Right lobe of liver (tissue), 6 donors: ENCODE measurements at regions not wholly inside any gene's neighbourhood (a gene's known extent, or its start where the extent isn't known, plus 50 kb on each side); places are given as distances from the start of the nearest gene placed in this dataset.

Source experiments
- ATAC-seq, 4 donors: fragments of 200-7000 bp; cut with Tn5 transposase; one replicate each; pipeline ENCODE4 v1.9.1; 2020; ENCODE audit warnings: mild to moderate bottlenecking in 4 of 4, moderate library complexity in 4 of 4
- DNase-seq, 3 donors: peaks; one replicate each; pipeline ENCODE4 v3.0.0-alpha.2; 2020
- H3K27ac ChIP-seq, 3 donors: fragments of 200-600 bp; one replicate each; pipeline ENCODE4 v1.8.0; 2022
- H3K27me3 ChIP-seq, 2 donors: fragments of 200-600 bp; one replicate each; pipeline ENCODE4 v1.8.0; 2022
- H3K36me3 ChIP-seq, 4 donors: fragments of 200-600 bp; sonication (generic) in 1 of 4; one replicate each; pipeline versions ENCODE4 v1.5.1 to v1.8.0; 2017 to 2022; ENCODE audit warnings: control low read depth in 1 of 4
- H3K4me1 ChIP-seq, 4 donors: fragments of 200-600 bp; sonication (generic) in 1 of 4; one replicate each; pipeline versions ENCODE4 v1.5.1 to v1.8.0; 2017 to 2022; ENCODE audit warnings: control low read depth in 1 of 4
- H3K4me3 ChIP-seq, 3 donors: fragments of 200-600 bp; one replicate each; pipeline ENCODE4 v1.8.0; 2022
- H3K9me3 ChIP-seq, 4 donors: fragments of 200-600 bp; sonication (generic) in 1 of 4; one replicate each; pipeline versions ENCODE4 v1.5.1 to v1.8.0; 2017 to 2022; ENCODE audit warnings: control low read depth in 1 of 4
- POLR2A ChIP-seq: fragments of 450-650 bp; IDR thresholded peaks from one replicate; pipeline ENCODE4 v1.6.1; 2017; ENCODE audit warnings: antibody characterized with exemption, mild to moderate bottlenecking
- WGBS: methylation state at CpG from one replicate; pipeline ENCODE4 v1.1.6; 2018; ENCODE audit warnings: low coverage, low lambda C conversion rate; ENCODE audit not compliant: insufficient coverage; ENCODE audit errors: missing lambda C conversion rate; 5-methylcytosine and 5-hydroxymethylcytosine counted together
- intact Hi-C, 2 donors: fragments of 100-400 bp; cut with DNase I; formaldehyde crosslinking; loops; one replicate each; pipeline versions ENCODE4 v1.11.2 to v1.14.1; 2022
- TF ChIP-seq, protein P1 (sequence below), 4 donors: fragments of 200-600 bp in 3 of 4; fragments of 450-650 bp in 1 of 4; IDR thresholded peaks; one replicate each; pipeline versions ENCODE4 v1.5.1 to v1.8.0; 2016 to 2022; ENCODE audit warnings: antibody characterized with exemption in 4 of 4, mild to moderate bottlenecking in 2 of 4
- donor health status: DM: no; HTN: yes; CAD: no.
- donor health status: DM: no; HTN: no; CAD: no.
- donor health status: DM: no; HTN: no; CAD: no.
- donor health status: DM: no; HTN: yes; CAD: no.
- donor health status: DM: no; HTN: yes; CAD: no.

DNA sequence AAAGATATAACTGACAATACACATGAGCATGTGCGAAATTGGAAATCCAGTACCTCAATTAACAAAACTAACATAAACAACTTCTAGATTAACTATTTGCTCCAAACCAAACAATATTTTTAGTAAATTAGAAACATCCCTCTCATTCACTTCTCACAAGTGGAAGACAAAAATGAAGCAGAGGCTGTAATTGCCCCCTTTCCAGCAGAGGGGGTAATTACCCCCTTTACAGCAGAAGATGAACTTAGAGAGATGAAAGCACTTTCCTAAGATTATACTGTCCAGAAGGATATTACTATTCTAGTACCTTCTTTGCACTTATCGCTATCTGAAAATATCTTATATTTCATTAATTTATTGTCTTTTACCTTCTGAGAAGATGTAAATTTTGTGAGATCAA, 1025.2 kb downstream of the FSCB start:
- ATAC-seq: no peak
- TF ChIP-seq, protein P1, sequence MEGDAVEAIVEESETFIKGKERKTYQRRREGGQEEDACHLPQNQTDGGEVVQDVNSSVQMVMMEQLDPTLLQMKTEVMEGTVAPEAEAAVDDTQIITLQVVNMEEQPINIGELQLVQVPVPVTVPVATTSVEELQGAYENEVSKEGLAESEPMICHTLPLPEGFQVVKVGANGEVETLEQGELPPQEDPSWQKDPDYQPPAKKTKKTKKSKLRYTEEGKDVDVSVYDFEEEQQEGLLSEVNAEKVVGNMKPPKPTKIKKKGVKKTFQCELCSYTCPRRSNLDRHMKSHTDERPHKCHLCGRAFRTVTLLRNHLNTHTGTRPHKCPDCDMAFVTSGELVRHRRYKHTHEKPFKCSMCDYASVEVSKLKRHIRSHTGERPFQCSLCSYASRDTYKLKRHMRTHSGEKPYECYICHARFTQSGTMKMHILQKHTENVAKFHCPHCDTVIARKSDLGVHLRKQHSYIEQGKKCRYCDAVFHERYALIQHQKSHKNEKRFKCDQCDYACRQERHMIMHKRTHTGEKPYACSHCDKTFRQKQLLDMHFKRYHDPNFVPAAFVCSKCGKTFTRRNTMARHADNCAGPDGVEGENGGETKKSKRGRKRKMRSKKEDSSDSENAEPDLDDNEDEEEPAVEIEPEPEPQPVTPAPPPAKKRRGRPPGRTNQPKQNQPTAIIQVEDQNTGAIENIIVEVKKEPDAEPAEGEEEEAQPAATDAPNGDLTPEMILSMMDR (IDR thresholded peaks at IDR 0.05): peak in 1 of 4 donors; percentile 6
- no peak for TF ChIP-seq POLR2A
- H3K4me3 ChIP-seq: no peak overlapping the region
- intact Hi-C loops: no loop called here
- no peak for DNase-seq
- H3K36me3 ChIP-seq: no peaks in the 10 kb centered on the region
- H3K4me1 ChIP-seq: no peaks in the 10 kb centered on the region
- 86% methylated on average over 2 of the region's 2 CpGs for WGBS
- no peaks in the 10 kb centered on the region for H3K27me3 ChIP-seq
- no peaks in the 10 kb centered on the region for H3K9me3 ChIP-seq
- H3K27ac ChIP-seq: no peak overlapping the region

DNA sequence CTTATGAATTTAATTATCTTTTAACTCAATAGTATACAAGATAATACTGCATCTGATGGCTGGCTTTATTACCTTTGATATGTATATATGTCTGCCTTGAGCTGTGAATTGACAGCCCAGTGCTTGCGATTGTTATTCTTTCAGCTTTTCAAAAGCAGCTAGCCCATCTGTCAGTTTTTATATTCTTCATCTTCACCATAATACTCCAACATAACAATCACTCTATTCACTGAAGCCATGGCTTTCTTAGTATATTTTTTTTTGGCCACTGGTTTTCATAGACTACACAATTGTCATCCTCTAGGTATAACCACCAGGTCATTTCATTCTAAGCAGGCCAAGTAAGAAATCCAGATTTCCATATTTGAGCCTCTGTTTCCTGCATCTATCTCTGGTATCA, 1026.1 kb downstream of the FSCB start:
- no peaks in the 10 kb centered on the region for H3K9me3 ChIP-seq
- TF ChIP-seq, protein P1 (IDR thresholded peaks at IDR 0.05): no peak
- TF ChIP-seq POLR2A: no peak
- H3K27me3 ChIP-seq: no peaks in the 10 kb centered on the region
- H3K4me3 ChIP-seq: no peak overlapping the region
- no peak for ATAC-seq
- intact Hi-C loops: no loop called here
- no peaks in the 10 kb centered on the region for H3K4me1 ChIP-seq
- no peak overlapping the region for H3K27ac ChIP-seq
- WGBS: 81% methylated on average over 1 of the region's 1 CpG
- H3K36me3 ChIP-seq: no peaks in the 10 kb centered on the region
- DNase-seq: no peak

DNA sequence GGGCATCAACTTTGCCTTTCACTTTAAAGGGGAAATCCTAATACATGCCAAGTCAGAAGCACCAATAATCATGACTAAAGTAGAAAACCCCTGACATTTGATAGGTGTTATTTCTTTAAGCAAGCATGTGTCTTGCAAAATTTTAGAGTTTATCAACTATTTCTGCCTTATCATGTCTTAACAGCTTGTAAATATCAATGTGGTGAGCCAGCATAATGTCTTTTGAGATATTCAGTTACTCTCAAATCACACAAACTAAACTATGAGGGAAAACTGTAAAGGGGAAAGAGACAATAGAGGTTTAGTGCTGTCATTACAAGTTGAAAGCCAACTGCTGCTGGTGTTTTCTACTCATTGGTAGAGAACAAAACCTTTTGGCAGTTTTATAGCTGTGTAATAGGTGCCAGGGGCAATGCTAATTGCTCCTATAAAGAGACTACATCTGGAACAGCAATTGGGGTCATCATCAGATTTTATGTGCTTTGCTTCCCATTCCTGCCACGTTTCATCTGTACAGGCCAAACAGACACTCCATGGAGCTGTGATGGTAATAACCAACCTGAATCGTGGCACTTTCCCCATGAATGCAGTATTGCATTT, 1027.4 kb downstream of the FSCB start:
- H3K4me3 ChIP-seq: no peak overlapping the region
- DNase-seq: no peak
- no peaks in the 10 kb centered on the region for H3K9me3 ChIP-seq
- H3K36me3 ChIP-seq: no peaks in the 10 kb centered on the region
- no peaks in the 10 kb centered on the region for H3K4me1 ChIP-seq
- intact Hi-C loops: no loop called here
- H3K27ac ChIP-seq: no peak overlapping the region
- ATAC-seq: no peak
- no peaks in the 10 kb centered on the region for H3K27me3 ChIP-seq
- TF ChIP-seq, protein P1 (IDR thresholded peaks at IDR 0.05): no peak
- TF ChIP-seq POLR2A: no peak
- 32% methylated on average over 2 of the region's 2 CpGs for WGBS

DNA sequence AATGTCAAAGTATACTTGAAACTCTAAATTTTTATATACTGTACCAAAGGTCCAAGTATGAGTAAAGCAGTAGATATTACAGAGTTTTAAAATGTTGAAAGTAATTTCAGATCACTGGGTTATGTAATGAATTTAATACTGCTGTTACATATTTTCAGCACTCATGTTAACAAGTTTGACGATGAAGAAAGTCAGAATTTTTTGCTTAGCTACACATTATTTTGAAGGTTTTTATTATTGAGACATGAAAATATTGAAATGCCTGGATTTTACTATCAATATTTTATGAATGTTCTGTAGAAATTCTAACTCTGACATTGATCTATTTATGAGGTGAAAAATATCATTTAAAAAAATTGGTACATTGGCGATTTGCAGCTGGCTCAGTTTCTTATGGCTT, 1030.3 kb downstream of the FSCB start:
- intact Hi-C loops: no loop called here
- no peak for TF ChIP-seq POLR2A
- TF ChIP-seq, protein P1 (IDR thresholded peaks at IDR 0.05): no peak
- no peaks in the 10 kb centered on the region for H3K9me3 ChIP-seq
- 63% methylated on average over 2 of the region's 2 CpGs for WGBS
- no peaks in the 10 kb centered on the region for H3K4me1 ChIP-seq
- H3K27me3 ChIP-seq: no peaks in the 10 kb centered on the region
- DNase-seq: no peak
- no peak for ATAC-seq
- H3K4me3 ChIP-seq: no peak overlapping the region
- no peak overlapping the region for H3K27ac ChIP-seq
- no peaks in the 10 kb centered on the region for H3K36me3 ChIP-seq

DNA sequence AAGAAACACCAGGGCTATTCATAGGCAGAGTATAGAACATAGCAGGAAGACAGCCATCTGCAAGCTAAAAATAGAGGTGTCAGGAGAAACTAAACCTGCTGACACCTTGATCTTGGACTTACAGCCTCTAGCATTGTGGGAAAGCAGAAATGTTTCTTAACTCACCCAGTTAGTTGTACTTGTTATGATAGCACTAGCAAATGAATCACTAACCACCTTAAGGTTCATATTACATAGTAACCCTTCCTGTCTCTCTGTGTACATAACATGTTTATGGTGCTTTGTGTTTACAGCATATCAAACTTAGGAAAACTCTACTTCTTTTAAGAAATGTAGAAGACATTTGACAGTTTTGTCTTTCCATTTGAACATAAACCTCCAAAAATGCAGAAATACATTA, 1031.3 kb downstream of the FSCB start:
- no peak for ATAC-seq

More for the DNA sequence above, 1031.3 kb downstream of the FSCB start:
- no peaks in the 10 kb centered on the region for H3K9me3 ChIP-seq
- H3K27ac ChIP-seq: no peak overlapping the region
- TF ChIP-seq, protein P1 (IDR thresholded peaks at IDR 0.05): no peak
- no peak for TF ChIP-seq POLR2A
- no peak overlapping the region for H3K4me3 ChIP-seq
- H3K27me3 ChIP-seq: no peaks in the 10 kb centered on the region
- intact Hi-C loops: no loop called here
- DNase-seq: no peak
- H3K36me3 ChIP-seq: no peaks in the 10 kb centered on the region
- no peaks in the 10 kb centered on the region for H3K4me1 ChIP-seq
